ENCODE measurements at regions not wholly inside any gene's neighbourhood (a gene's known extent, or its start where the extent isn't known, plus 50 kb on each side); places are given as distances from the start of the nearest gene placed in this dataset.

GRCh38 chr22:48261706-48262105 is 1499.3 kb downstream of the TBC1D22A start:
- no peak for DNase-seq (ENCODE audit: low read depth)
- H3K4me3 ChIP-seq (ENCODE audit: low read depth, low read length): no peak overlapping the region
- TF ChIP-seq CTCF (IDR thresholded peaks at IDR 0.05; ENCODE audit: low read depth, low read length) (no peak), MAX (IDR thresholded peaks at IDR 0.05; ENCODE audit: low read depth, low read length) (no peak), MYC (IDR thresholded peaks at IDR 0.05; ENCODE audit: low read depth, low read length) (no peak), POLR2A (IDR thresholded peaks at IDR 0.05; ENCODE audit: extremely low read depth, insufficient read length) (no peak)

- TF ChIP-seq CTCF (IDR thresholded peaks at IDR 0.05; ENCODE audit: low read depth, low read length): no peak
- no peak for TF ChIP-seq POLR2A (IDR thresholded peaks at IDR 0.05; ENCODE audit: extremely low read depth, insufficient read length)
- TF ChIP-seq MYC (IDR thresholded peaks at IDR 0.05; ENCODE audit: low read depth, low read length): no peak
- no peak for TF ChIP-seq MAX (IDR thresholded peaks at IDR 0.05; ENCODE audit: low read depth, low read length)
- H3K4me3 ChIP-seq (ENCODE audit: low read depth, low read length): no peak overlapping the region
- DNase-seq (ENCODE audit: low read depth): no peak
Observed at GRCh38 chr22:48261048-48261621, 1498.7 kb downstream of the TBC1D22A start.

GRCh38 chr22:48259991-48260670 is 1497.7 kb downstream of the TBC1D22A start:
- H3K4me3 ChIP-seq (ENCODE audit: low read depth, low read length): no peak overlapping the region
- TF ChIP-seq MAX (IDR thresholded peaks at IDR 0.05; ENCODE audit: low read depth, low read length) (no peak), MYC (IDR thresholded peaks at IDR 0.05; ENCODE audit: low read depth, low read length) (no peak), POLR2A (IDR thresholded peaks at IDR 0.05; ENCODE audit: extremely low read depth, insufficient read length) (no peak), CTCF (IDR thresholded peaks at IDR 0.05; ENCODE audit: low read depth, low read length) (no peak)
- no peak for DNase-seq (ENCODE audit: low read depth)

- TF ChIP-seq CTCF (IDR thresholded peaks at IDR 0.05; ENCODE audit: low read depth, low read length) (no peak), MYC (IDR thresholded peaks at IDR 0.05; ENCODE audit: low read depth, low read length) (no peak), MAX (IDR thresholded peaks at IDR 0.05; ENCODE audit: low read depth, low read length) (no peak)
- DNase-seq (ENCODE audit: low read depth): no peak
- H3K4me3 ChIP-seq (ENCODE audit: low read depth, low read length): no peak overlapping the region
Observed at GRCh38 chr22:48258811-48259210, 1496.4 kb downstream of the TBC1D22A start.

GRCh38 chr22:48258064-48258701 is 1495.7 kb downstream of the TBC1D22A start:
- no peak for DNase-seq (ENCODE audit: low read depth)
- TF ChIP-seq MYC (IDR thresholded peaks at IDR 0.05; ENCODE audit: low read depth, low read length) (no peak), CTCF (IDR thresholded peaks at IDR 0.05; ENCODE audit: low read depth, low read length) (no peak), MAX (IDR thresholded peaks at IDR 0.05; ENCODE audit: low read depth, low read length) (no peak), POLR2A (IDR thresholded peaks at IDR 0.05; ENCODE audit: extremely low read depth, insufficient read length) (no peak)
- H3K4me3 ChIP-seq (ENCODE audit: low read depth, low read length): no peak overlapping the region

Measured in NB4 (cell line).